ENCODE measurements at regions not wholly inside any gene's neighbourhood (a gene's known extent, or its start where the extent isn't known, plus 50 kb on each side); places are given as distances from the start of the nearest gene placed in this dataset.
"Not testable (repeated sequence)": the region's sequence is repeated elsewhere in the genome, so short reads cannot be mapped to it uniquely, and the experiment has no call there.

- not testable (repeated sequence) for DNase-seq (ENCODE audit: low read depth)
These were observed 296.3 kb downstream of the HNRNPD start for GRCh38 chr4:82077471-82077995.

GRCh38 chr4:82076809-82077208, 297.0 kb downstream of the HNRNPD start:
- DNase-seq (ENCODE audit: low read depth), result no peak

- no peak for DNase-seq (ENCODE audit: low read depth)
These were observed 297.4 kb downstream of the HNRNPD start for GRCh38 chr4:82076359-82076758.

- DNase-seq (ENCODE audit: low read depth), result no peak
These were observed 301.8 kb downstream of the HNRNPD start for GRCh38 chr4:82071951-82072350.

GRCh38 chr4:82069883-82070638, 303.7 kb downstream of the HNRNPD start:
- no peak for DNase-seq (ENCODE audit: low read depth)

GRCh38 chr4:82063017-82063416, 310.8 kb downstream of the HNRNPD start:
- DNase-seq (ENCODE audit: low read depth), result no peak

- DNase-seq (ENCODE audit: low read depth), result no peak
These were observed 315.7 kb downstream of the HNRNPD start for GRCh38 chr4:82057990-82058544.

- no peak for DNase-seq (ENCODE audit: low read depth)
These were observed 318.6 kb downstream of the HNRNPD start for GRCh38 chr4:82055156-82055555.

- DNase-seq (ENCODE audit: low read depth), result no peak
These were observed 320.4 kb downstream of the HNRNPD start for GRCh38 chr4:82053396-82053795.

- no peak for DNase-seq (ENCODE audit: low read depth)
These were observed 323.0 kb downstream of the HNRNPD start for GRCh38 chr4:82050796-82051195.

- DNase-seq (ENCODE audit: low read depth), result no peak
These were observed 324.5 kb downstream of the HNRNPD start for GRCh38 chr4:82049294-82049693.

GRCh38 chr4:82047731-82048130, 326.1 kb downstream of the HNRNPD start:
- DNase-seq (ENCODE audit: low read depth), result no peak

- DNase-seq (ENCODE audit: low read depth), result no peak
These were observed 327.0 kb downstream of the HNRNPD start for GRCh38 chr4:82046796-82047195.

- no peak for DNase-seq (ENCODE audit: low read depth)
These were observed 328.5 kb downstream of the HNRNPD start for GRCh38 chr4:82045267-82045666.

- DNase-seq (ENCODE audit: low read depth), result no peak
These were observed 329.4 kb downstream of the HNRNPD start for GRCh38 chr4:82044141-82044993.

GRCh38 chr4:82043809-82044137, 330.0 kb downstream of the HNRNPD start:
- no peak for DNase-seq (ENCODE audit: low read depth)

GRCh38 chr4:82043081-82043808, 330.5 kb downstream of the HNRNPD start:
- DNase-seq (ENCODE audit: low read depth), result no peak

GRCh38 chr4:82042042-82042441, 331.7 kb downstream of the HNRNPD start:
- no peak for DNase-seq (ENCODE audit: low read depth)

- no peak for DNase-seq (ENCODE audit: low read depth)
These were observed 334.9 kb downstream of the HNRNPD start for GRCh38 chr4:82038936-82039335.

GRCh38 chr4:82036181-82036580, 337.6 kb downstream of the HNRNPD start:
- no peak for DNase-seq (ENCODE audit: low read depth)

- no peak for DNase-seq (ENCODE audit: low read depth)
These were observed 338.9 kb downstream of the HNRNPD start for GRCh38 chr4:82034878-82035277.

GRCh38 chr4:82033862-82034261, 339.9 kb downstream of the HNRNPD start:
- DNase-seq (ENCODE audit: low read depth), result no peak
